HG02938 (cell line): ENCODE measurements at regions not wholly inside any gene's neighbourhood (a gene's known extent, or its start where the extent isn't known, plus 50 kb on each side); places are given as distances from the start of the nearest gene placed in this dataset.

ENCODE experiments used
- ATAC-seq: cut with Tn5 transposase; IDR thresholded peaks from one replicate; pipeline ENCODE4 v1.9.1; 2021; ENCODE audit warnings: mild to moderate bottlenecking, moderate library complexity; ENCODE audit not compliant: unreplicated experiment

- no peak for ATAC-seq
Observed at GRCh38 chr14:101492716-101493115, 68.6 kb upstream of the DIO3 start.

- ATAC-seq: no peak
Observed at GRCh38 chr14:101494826-101495225, 66.5 kb upstream of the DIO3 start.

GRCh38 chr14:101495284-101495683 is 66.0 kb upstream of the DIO3 start:
- no peak for ATAC-seq

- ATAC-seq: no peak
Observed at GRCh38 chr14:101495827-101496775, 65.2 kb upstream of the DIO3 start.

- ATAC-seq: no peak
Observed at GRCh38 chr14:101496776-101497683, 64.3 kb upstream of the DIO3 start.

GRCh38 chr14:101497684-101498525 is 63.4 kb upstream of the DIO3 start:
- ATAC-seq: no peak

GRCh38 chr14:101498526-101498860 is 62.8 kb upstream of the DIO3 start:
- no peak for ATAC-seq

GRCh38 chr14:101499080-101499479 is 62.2 kb upstream of the DIO3 start:
- no peak for ATAC-seq

- ATAC-seq: no peak
Observed at GRCh38 chr14:101499513-101499912, 61.8 kb upstream of the DIO3 start.

- ATAC-seq: no peak
Observed at GRCh38 chr14:101500061-101500460, 61.2 kb upstream of the DIO3 start.

- no peak for ATAC-seq
Observed at GRCh38 chr14:101500681-101501080, 60.6 kb upstream of the DIO3 start.

GRCh38 chr14:101501341-101501740 is 60.0 kb upstream of the DIO3 start:
- no peak for ATAC-seq

- ATAC-seq: no peak
Observed at GRCh38 chr14:101501858-101502615, 59.3 kb upstream of the DIO3 start.

- ATAC-seq: no peak
Observed at GRCh38 chr14:101502761-101503392, 58.4 kb upstream of the DIO3 start.

GRCh38 chr14:101503431-101504095 is 57.7 kb upstream of the DIO3 start:
- ATAC-seq: no peak

- ATAC-seq: no peak
Observed at GRCh38 chr14:101504096-101504948, 57.0 kb upstream of the DIO3 start.

- ATAC-seq: no peak
Observed at GRCh38 chr14:101505236-101505970, 55.9 kb upstream of the DIO3 start.
